GM21526 (cell line): ENCODE measurements at regions not wholly inside any gene's neighbourhood (a gene's known extent, or its start where the extent isn't known, plus 50 kb on each side); places are given as distances from the start of the nearest gene placed in this dataset.
"Not testable (repeated sequence)": the region's sequence is repeated elsewhere in the genome, so short reads cannot be mapped to it uniquely, and the experiment has no call there.

Source experiments
- ATAC-seq: cut with Tn5 transposase; IDR thresholded peaks from one replicate; pipeline ENCODE4 v1.9.1; 2021; ENCODE audit warnings: moderate library complexity; ENCODE audit not compliant: unreplicated experiment, low FRiP score

DNA sequence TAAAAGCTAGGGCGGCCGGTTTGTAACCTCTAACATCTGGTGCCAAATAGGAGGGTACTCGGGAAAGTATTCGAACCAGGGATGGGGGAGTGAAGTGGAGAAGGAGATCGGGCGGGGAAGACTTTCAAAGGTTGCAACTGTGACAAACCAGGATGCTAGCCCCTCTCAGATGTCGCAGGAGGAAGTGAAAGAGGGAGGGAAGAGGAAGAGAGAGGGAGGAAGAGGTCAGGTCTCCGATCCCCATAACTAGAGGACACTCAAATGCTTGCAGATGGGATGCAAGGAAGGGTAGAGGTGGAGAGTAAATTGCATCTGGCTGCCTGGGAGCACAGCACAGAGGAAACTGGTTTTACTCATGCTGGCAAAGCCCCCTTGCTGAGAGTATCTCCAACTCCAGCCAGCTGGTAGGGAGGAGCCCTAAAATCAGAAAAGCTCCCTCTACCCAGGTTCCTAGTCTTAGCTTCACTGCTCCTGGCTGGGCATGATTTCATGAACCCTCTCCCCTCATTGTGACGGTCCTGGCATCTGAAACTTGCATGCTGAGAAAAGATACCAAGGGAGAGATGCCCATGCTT is 696.7 kb upstream of the TBX3 start:
- no peak for ATAC-seq

DNA sequence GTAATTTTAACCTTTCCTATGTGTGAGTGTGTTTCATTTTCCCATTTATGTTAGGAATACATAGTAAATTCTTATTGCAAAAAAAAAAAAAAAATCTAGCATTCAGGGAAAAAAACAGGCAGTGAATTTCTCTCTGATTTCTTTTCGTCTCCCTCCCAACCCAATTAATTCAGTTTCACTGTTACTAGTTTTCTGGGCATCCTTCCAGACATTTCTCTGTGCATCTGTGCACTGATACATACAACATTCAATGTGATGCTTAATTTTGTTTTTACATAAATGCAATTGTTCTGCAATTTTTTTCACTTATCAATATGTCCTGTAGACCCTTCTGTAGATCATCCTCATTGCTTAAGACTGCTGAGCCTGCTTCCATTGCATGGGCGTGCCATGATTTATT is 694.3 kb upstream of the TBX3 start:
- ATAC-seq, result no peak

DNA sequence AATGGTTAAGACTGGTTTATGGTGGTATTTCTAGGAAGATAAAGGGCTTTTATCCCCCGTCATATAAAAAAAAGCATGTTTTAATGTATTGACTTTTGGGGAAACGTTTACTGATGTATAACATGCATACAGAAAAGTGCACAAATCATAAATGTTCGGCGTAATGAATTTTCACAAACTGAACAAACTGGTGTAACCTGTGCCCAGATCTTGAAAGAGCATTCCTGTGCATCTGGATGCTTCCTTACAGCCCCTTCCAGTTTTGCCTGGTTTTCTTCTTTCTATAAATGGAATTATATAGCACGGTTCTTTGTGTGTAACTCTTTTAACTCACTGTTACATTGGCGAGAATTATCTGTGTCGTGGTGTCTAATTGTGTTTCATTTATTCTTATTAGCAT is 693.8 kb upstream of the TBX3 start:
- no peak for ATAC-seq

DNA sequence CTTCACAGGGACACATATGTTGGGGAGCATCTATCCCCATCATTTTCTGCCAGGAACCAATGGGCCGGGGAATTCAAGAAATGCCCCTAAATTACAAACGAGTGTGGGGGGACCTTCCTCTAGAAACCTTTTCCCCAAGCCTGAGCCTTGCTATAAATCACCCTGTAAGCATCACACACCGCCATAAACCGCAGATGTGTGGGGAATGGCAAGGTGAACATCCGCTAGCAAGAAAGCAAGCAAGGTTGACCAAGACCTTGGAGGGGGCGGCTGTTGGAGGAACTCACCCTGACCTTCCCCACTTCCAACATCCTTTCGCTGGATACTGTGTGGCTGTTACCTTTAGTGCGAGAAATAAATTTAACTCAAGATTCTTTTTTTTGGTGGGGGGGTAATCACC is 693.3 kb upstream of the TBX3 start:
- no peak for ATAC-seq

DNA sequence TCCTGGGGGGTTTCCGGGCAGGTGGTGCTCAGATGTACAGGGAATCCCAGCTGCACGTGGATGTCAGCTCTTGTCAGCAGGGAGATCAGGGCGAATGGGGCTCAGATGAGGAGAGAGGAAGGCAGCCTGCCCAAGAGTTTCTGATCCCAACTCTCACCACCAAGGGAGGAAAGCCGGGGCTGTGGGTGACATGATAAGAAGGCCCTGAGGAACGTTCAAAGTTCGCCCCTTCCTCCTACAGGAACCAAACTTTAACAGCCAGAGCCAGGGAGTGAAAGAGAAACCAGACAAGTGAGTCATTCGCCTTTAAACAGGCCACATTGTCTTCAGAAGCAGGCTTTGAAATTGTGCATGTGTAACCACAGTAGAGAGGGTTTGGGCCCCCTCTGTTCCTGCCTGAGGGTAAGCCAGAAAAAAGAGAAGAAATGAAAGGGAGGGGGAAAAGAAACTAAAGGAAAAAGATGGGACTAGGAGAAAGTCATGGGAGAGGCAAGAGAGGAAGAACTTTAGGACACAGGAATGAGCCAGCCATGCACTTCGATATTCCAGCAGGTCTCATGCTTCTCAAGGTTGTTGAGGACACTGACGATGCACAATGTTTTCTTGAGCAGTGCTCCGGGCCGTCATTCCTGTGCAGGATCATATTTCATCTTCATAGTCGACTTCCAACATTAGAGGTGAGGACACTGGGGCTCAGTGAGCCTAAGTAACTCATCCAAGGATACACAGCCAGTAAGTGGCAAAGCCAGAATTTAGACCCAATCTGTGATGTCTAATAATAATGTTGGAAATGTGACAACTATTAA is 691.4 kb upstream of the TBX3 start:
- ATAC-seq, result peak; percentile 96

DNA sequence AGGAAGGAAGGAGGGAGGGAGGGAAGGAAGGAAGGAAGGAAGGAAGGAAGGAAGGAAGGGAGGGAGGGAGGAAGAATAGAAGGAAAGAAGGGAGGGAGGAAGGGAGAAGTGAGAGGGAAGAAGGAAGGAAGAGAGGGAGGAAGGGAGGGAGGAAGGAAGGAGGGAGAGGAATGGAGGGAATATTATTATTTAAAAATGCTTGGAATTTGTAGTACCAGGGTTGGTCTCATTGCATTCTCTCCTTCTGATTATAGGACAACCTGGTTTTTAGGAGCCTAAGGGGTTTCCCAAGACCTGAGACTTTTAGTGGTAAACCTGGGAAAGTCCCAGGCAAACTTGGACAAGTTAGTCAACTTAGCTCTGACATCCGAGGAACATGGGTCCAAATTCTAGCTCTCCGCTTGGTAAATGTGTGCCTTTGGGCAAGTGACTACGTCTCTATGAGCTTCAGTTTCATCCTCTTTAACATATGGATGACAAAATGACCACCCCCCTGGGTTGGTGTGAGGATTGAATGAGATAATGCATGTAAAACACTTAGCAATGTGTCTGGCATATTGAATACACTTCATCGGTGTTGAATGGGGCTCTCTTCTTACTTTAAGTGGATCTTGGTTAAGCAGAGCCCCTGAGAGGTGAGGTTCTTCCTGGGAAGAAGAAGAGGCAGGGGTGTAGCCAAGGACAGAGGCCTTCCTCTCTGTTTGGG is 690.7 kb upstream of the TBX3 start:
- no peak for ATAC-seq

DNA sequence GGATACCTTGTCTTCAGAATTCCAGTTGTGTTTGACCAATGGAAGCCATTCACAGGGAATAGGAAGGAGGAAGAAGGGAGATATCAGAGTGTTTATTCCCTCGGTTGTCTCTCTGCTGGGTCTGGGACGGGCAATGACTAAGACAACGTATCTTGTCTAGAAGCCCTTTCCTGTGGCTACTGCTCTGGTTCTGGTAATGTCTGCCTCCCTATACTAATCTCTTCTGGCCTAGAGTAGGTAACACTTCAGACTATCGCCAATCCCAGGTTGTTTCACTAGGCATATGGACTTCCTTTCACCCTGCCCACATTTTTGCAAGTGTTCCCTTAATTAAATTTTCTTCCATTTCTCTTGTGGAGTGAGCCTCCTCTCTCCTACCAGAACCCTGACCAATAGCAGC is 687.7 kb upstream of the TBX3 start:
- ATAC-seq, result no peak

DNA sequence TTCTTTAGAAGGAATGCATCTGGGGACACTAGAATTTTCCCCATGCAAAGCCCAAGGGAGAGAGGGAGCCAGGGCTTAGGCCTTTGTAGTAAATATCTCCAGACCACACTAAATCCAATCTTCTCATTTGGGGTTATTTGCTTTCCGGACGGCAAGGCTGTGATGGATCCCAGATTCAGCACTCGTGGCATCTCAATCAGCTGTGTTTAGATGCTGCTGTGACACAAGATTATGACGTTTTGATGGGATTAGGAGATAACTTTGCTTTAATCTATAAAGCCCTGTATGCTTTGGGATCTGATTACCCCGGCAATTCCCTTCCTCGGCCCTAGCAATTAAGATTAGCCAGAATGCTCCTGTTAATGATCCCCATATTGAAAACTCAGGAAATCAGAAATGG is 686.7 kb upstream of the TBX3 start:
- ATAC-seq, result no peak

DNA sequence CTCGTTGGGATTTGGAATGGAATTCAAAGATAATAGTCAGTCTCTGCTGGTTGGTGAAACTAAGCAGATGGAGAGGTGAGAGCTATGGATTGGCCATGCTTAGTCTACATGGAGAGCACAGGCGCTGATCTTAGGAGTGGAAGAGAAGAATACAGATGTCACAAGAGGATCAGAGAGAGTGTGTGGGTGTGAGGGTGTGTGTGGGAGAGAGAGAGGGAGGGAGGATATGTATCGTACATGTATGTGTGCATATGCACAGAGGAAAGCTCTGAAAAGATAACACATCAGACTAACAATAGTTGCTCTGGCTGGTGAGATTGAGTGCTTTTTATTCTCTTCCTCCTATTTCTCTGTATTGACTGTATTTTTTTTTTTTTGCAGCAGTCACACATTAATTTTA is 686.2 kb upstream of the TBX3 start:
- ATAC-seq, result no peak

DNA sequence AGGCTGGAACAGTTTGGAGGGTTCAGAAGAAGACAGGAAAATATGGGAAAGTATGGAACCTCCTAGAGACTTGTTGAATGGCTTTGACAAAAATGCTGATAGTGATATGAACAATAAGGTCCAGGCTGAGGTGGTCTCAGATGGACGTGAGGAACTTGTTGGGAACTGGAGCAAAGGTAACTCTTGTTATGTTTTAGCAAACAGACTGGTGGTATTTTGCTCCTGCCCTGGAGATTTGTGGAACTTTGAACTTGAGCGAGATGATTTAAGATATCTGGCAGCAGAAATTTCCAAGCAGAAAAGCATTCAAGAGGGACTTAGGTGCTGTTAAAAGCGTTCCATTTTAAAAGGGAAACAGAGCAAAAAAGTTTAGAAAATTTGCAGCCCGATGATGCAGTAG is 682.3 kb upstream of the TBX3 start:
- not testable (repeated sequence) for ATAC-seq

DNA sequence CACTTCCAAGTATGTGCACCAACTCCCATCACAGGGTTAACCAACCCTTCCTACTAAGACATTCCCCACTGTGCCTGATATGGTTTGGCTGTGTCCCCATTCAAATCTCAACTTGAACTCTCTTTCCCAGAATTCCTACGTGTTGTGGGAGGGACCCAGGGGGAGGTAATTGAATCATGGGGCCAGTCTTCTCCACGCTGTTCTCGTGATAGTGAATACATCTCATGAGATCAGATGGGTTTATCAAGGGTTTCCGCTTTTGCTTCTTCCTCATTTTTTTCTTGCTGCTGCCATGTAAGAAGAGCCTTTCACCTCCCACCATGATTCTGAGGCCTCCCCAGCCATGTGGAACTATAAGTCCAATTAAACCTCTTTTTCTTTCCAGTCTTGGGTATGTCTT is 681.8 kb upstream of the TBX3 start:
- ATAC-seq, result not testable (repeated sequence)

DNA sequence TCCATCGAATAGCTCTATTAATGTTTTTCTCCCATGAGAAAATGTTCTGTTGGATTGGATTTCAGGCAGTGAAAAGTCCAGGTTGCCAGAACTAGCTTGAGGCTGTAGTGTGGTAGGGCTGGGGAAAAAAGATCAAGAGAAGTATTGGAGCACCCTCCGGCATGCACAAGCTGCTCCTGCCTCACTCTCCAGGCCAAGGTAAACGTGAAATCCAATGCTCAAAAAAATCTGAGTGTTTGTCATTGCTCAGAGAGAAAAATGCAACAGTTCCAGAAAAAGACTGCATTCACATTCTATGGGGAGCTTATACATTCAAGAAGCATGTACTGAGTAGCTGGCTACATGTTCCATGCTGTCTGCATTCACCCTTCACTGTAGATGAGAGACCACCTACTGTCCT is 680.9 kb upstream of the TBX3 start:
- ATAC-seq, result no peak

DNA sequence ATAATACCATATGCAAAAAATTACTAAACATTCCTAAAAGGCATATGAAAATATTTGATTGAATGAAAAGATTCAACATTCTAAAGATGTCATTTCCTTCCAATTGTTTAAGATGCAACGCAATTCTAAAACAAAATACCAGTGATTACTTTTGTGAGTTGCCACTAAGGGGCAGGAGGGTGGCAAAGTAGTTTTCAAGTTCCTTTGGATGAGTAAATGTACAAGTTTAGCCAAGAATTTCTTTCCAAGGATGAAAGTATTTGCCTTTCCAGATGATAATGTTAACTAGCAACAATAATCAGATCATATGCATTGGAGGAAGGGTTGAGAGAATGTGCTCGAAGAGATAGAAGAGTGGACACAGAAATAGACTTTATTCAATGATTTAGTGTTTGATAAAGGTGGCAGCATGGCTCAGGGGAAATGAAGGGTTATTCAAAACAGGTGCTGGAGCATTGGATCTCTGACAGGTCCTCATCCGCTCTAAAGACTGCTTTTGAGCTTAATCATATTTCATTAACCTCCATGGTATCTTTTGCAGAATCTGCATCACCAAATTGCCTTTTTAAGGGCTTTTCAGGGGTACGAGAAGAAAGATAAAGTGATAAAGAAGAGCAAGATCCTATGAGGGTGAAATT is 678.5 kb upstream of the TBX3 start:
- ATAC-seq, result no peak

DNA sequence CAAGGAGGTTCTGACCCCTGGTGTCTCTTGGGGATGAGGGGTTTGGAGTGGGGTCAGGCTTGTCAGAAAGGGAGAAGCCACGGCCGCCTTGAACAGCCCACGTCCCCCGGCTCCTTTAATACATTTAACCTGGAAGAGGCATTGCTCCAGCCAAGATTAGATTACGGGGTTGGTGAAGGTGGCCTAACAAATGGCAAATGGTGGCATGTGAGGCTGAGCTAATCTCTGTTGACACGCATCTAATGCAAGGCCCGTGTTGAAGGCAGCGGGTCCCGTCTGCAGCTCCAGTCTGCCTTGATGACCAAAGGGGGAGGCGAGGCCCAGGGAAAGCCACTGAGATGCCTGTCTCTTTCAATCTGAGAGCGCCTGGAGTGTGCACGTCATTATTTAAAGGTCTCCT is 673.7 kb upstream of the TBX3 start:
- no peak for ATAC-seq

DNA sequence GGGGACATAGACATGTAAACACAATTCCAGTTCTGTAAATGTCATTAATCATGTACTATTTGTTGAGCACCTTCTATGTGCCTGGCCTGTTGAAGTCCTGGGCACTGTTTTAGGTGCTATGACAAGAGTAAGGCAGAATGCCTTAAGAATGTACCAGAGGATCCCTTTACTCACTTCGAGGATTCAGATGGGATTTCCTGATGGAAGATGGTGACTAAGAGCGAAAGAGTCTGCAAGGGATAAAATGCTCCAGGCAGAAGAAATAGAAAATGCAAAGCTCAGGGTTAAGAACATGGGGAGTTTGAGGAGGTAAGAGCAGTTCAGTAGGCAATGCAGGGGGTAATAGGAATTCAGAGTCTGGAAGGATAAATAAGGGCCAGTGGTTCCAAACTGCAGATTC is 671.3 kb upstream of the TBX3 start:
- ATAC-seq, result no peak

DNA sequence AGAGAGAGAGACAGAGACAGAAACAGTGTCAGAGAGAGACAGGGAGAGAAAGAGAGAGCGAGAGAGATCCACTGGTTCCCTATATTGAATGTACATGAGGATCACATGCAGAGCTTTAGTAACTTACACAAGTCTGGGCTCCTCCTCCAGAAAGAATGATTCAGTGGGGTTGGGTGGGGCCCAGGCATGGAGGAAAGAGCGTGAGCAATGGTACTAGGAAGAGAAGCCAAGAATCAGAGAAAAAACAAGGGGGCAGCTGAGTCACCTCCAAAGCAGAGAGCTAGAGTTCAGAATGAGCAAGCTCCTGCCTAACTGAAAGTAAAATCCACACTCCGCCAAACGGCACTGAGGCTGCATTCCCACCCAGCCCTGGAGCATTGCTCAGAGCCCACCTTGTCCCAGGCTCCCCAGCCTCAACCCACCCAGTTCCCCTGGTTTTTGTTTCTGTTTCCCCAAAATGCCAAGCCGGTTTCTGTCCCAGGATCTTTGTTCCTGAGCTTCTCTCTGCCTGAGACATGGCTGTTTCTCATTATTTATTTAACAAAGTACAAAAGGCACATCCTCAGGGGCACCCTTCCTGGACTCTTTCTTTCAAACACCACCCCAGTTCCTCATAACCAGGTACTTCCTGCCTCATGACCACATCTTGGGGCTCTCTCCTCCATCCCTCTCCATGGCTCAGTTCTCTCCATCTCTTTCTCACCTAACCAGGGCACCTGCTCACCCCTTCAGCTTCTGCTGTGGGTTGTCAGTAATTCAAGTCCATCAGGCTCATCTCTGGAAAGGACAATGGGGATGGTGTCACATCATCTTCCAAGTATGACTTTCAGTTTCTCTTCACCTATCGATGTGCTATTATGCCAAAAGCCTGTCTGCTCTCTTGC is 670.3 kb upstream of the TBX3 start:
- no peak for ATAC-seq

DNA sequence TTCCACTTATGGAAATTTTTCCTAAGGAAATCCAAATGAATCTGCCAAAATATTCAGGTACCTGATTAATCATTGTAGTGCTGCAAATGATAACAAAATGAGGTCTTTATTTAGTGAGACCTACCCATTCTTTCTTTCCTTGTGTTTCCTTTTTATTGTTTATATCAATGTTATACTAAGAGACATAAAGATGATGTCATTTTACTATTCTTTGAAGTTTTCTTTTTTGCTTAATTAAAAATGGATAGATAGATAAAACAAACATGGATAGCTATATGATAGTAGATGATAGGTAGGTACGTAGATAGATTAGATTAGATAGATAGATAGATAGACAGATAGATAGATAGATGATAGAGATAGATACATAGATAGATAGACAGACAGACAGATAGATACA is 669.5 kb upstream of the TBX3 start:
- no peak for ATAC-seq

DNA sequence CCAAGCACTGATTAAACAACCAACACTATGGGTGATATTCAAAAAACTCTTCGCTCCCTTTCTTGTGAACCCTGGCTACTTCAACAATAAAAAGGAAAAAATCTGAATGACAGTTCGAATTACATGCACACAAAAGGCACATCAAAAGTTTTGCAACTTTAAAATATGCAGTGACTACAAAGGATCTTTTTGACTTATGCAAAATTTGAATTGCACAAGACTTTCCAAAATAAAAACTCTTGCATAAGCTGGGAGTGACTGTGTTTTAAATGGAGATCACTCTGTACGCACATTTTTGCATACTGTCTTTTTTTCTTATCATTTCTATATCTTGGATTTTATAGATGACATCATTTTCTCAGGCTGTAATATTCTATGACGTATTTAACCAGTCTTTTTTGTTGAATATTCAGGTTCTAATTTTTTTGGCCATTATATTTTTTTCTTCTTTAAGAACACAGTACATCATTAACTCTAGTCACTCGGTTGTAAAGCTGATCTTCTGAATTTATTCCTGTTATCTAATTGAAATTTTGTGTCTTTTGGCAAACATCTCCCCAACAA is 667.6 kb upstream of the TBX3 start:
- no peak for ATAC-seq

DNA sequence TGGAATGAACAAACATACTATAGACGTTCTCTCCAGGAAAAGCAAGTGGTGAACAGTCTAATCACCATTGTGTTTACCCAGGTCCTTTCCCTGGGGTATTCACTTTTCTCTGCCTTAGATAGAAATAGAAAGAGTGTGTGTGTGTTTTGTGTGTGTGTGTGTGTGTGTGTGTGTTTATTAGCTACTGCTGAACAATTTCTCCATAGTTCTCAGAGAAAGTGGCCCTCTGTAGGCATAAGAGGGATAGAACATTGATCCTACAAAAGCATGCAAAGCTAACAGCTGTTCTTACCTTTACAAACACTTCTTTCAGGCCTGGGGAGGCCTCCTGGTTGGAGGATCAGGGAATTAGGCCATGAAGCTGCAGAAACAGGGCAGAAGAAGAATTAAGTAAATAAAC is 665.7 kb upstream of the TBX3 start:
- ATAC-seq, result no peak

DNA sequence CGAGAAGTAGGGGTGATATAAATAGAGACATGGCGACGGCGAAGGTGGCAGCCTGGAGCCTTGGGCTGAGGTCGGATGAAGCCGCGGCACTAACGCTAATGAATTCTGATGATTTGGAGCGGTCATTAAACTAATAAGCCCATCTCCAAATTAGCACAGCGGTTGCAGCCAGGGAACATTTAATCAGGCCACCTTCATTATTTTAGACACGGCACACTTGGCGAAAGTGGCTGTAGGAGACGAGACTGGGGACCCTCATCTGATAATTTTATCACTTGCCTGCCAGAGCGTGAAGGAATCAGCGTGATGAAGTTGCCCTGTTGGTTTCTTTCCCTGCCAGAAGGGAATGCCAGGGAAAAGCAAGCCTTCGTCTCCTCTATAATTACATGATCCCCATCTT is 664.3 kb upstream of the TBX3 start:
- no peak for ATAC-seq
